Heart right ventricle (tissue), 16 donors: ENCODE measurements at regions not wholly inside any gene's neighbourhood (a gene's known extent, or its start where the extent isn't known, plus 50 kb on each side); places are given as distances from the start of the nearest gene placed in this dataset.

Source experiments
- ATAC-seq, 8 donors: fragments of 200-7000 bp; cut with Tn5 transposase; one replicate each; pipeline ENCODE4 v1.9.1; 2020; ENCODE audit warnings: mild to moderate bottlenecking in 8 of 8, moderate library complexity in 8 of 8, moderate number of reproducible peaks in 1 of 8
- DNase-seq, 2 donors: peaks; one replicate each; pipeline ENCODE4 v3.0.0-alpha.2; 2020
- H3K27ac ChIP-seq, 10 donors: fragments of 200-600 bp; sonication (generic) in 2 of 10; one replicate each; pipeline versions ENCODE4 v1.5.0 to v1.8.0; 2020 to 2022; ENCODE audit warnings: mild to moderate bottlenecking in 3 of 10
- H3K27me3 ChIP-seq, 7 donors: fragments of 200-600 bp; one replicate each; pipeline ENCODE4 v1.8.0; 2021 to 2022; ENCODE audit warnings: mild to moderate bottlenecking in 2 of 7
- H3K36me3 ChIP-seq, 9 donors: fragments of 200-600 bp; sonication (generic) in 1 of 9; one replicate each; pipeline versions ENCODE4 v1.5.0 to v1.8.0; 2020 to 2022; ENCODE audit warnings: mild to moderate bottlenecking in 2 of 9
- H3K4me1 ChIP-seq, 9 donors: fragments of 200-600 bp; sonication (generic) in 1 of 9; one replicate each; pipeline versions ENCODE4 v1.5.0 to v1.8.0; 2020 to 2022; ENCODE audit warnings: mild to moderate bottlenecking in 4 of 9
- H3K4me3 ChIP-seq, 10 donors: fragments of 200-600 bp; sonication (generic) in 2 of 10; one replicate each; pipeline versions ENCODE4 v1.5.0 to v1.8.0; 2020 to 2022; ENCODE audit warnings: mild to moderate bottlenecking in 7 of 10, moderate library complexity in 2 of 10
- H3K9me3 ChIP-seq, 11 donors: fragments of 200-600 bp in 10 of 11; sonication (generic) in 2 of 11; one replicate each; pipeline versions ENCODE4 v1.5.0 to v1.8.0; 2013 to 2022; ENCODE audit warnings: mild to moderate bottlenecking in 2 of 11, control low read depth in 1 of 11, moderate library complexity in 1 of 11
- CTCF ChIP-seq, 9 donors: fragments of 200-600 bp; sonication (generic) in 2 of 9; IDR thresholded peaks; one replicate each; pipeline versions ENCODE4 v1.5.0 to v1.8.0; 2021 to 2022; ENCODE audit warnings: antibody characterized with exemption in 9 of 9, mild to moderate bottlenecking in 5 of 9, moderate library complexity in 1 of 9
- WGBS, 2 donors: extraction: QIAGEN DNeasy Blood & Tissue Kit; methylation state at CpG; one replicate each; pipeline ENCODE4 v1.1.7; 2013; ENCODE audit warnings: inconsistent platforms in 1 of 2; 5-methylcytosine and 5-hydroxymethylcytosine counted together
- intact Hi-C, 10 donors: fragments of 100-400 bp; cut with DNase I; formaldehyde crosslinking; loops; one replicate each; pipeline versions ENCODE4 v1.11.1 to v1.14.2; 2022
- donor health status: Arrhythmogenic right ventricular cardiomyopathy.
- donor health status: ischemic (EF 13 %, LVEDD 7.1; RV severe dilation, severe dysfunction).
- donor health status: healthy with polysubstance abuse.
- donor health status: DM: no; HTN: yes; CAD: no.
- donor health status: DM: no; HTN: no; CAD: no.
- donor health status: ischemic (EF 25% LVEDD 6.9; RV normal size, moderate dysfunction).
- donor health status: ischemic (EF 25% LVEDD 5.7; RV mildly dilated, moderate dysfunction).
- donor health status: healthy.
- donor health status: DM: yes; HTN: yes; CAD: no.
- donor health status: Ischemic cardiomyopathy.
- donor health status: ischemic (EF 35%, LVEDD 5.7; RV mildly dilated, moderate dysfunction).
- donor health status: nonischemic (EF 11% LVEDD 7.7; RV severe dilation, severe dysfunction).
- donor health status: DM: yes; HTN: yes; CAD: no.
- donor health status: PGD.
- donor health status: ischemic (EF 29% LVEDD 5.4; RV normal size, mild dysfunction).
- donor health status: nonischemic (EF 23%, LVEDD 6.1; RV moderate dilation, normal function).

GRCh38 chr20:55755861-55756260 lies 249.5 kb downstream of the CBLN4 start:
- 61 to 66% methylated on average over 3 of the region's 3 CpGs for WGBS, 2 donors
- no peak for DNase-seq

GRCh38 chr20:55755411-55755810 lies 249.9 kb downstream of the CBLN4 start:
- ATAC-seq: no peak
- no peak overlapping the region for H3K27ac ChIP-seq
- intact Hi-C loops: no loop called here

More at GRCh38 chr20:55755861-55756260, 249.5 kb downstream of the CBLN4 start:
- Histone ChIP-seq H3K9me3 (no peaks in the 10 kb centered on the region), H3K4me3 (no peak overlapping the region), H3K27me3 (no peaks in the 10 kb centered on the region), H3K4me1 (no peaks in the 10 kb centered on the region), H3K36me3 (no peaks in the 10 kb centered on the region), H3K27ac (no peak overlapping the region)
- ATAC-seq: no peak
- intact Hi-C loops: no loop called here
- TF ChIP-seq CTCF (IDR thresholded peaks at IDR 0.05): no peak

GRCh38 chr20:55746723-55747122 lies 258.6 kb downstream of the CBLN4 start:
- Histone ChIP-seq H3K36me3 (no peaks in the 10 kb centered on the region), H3K27ac (no peak overlapping the region), H3K4me1 (no peaks in the 10 kb centered on the region), H3K9me3 (peaks cover 0 to 4% (median 0%) of the 10 kb centered on the region in 11 donors), H3K27me3 (no peaks in the 10 kb centered on the region), H3K4me3 (no peak overlapping the region)
- TF ChIP-seq CTCF (IDR thresholded peaks at IDR 0.05): no peak
- no peak for ATAC-seq
- intact Hi-C loops: loop anchor here in 1 of 10 donors (2.0 kb wide), 1 partner anchor 848 kb away; no protein-coding TSS in a partner anchor
- WGBS, 2 donors: 71 to 80% methylated on average over 1 of the region's 1 CpG
- no peak for DNase-seq

More at GRCh38 chr20:55755411-55755810, 249.9 kb downstream of the CBLN4 start:
- Histone ChIP-seq H3K4me3 (no peak overlapping the region), H3K4me1 (no peaks in the 10 kb centered on the region), H3K27me3 (no peaks in the 10 kb centered on the region), H3K36me3 (no peaks in the 10 kb centered on the region), H3K9me3 (no peaks in the 10 kb centered on the region)
- no peak for DNase-seq
- no peak for TF ChIP-seq CTCF (IDR thresholded peaks at IDR 0.05)
- 84 to 89% methylated on average over 5 of the region's 5 CpGs for WGBS, 2 donors

DNA sequence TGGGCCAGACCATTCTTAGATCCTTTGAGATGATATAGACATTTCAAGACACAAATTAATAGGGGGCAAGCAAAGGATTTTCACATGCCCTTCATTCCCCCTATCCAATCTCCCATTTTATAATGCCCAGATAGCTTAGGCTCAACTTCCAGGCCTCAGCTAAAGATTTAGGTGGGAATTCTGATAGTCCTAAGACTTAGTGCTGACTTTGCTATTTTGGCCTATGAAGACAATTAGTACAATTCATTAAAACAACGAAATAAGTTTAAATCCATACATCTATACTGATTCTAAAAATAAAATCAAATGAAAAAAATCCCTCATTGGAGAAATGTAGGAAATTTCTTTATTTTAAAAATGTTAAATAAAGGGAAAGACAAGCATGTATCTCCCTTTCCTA lies 259.5 kb downstream of the CBLN4 start:
- intact Hi-C loops: loop anchor here in 1 of 10 donors (2.0 kb wide), 1 partner anchor 847 kb away; no protein-coding TSS in a partner anchor
- Histone ChIP-seq H3K36me3 (no peaks in the 10 kb centered on the region), H3K27ac (no peak overlapping the region), H3K9me3 (peaks cover 0 to 4% (median 0%) of the 10 kb centered on the region in 11 donors), H3K4me1 (no peaks in the 10 kb centered on the region), H3K27me3 (no peaks in the 10 kb centered on the region), H3K4me3 (no peak overlapping the region)
- WGBS, 2 donors: 72 to 78% methylated on average over 1 of the region's 1 CpG
- no peak for TF ChIP-seq CTCF (IDR thresholded peaks at IDR 0.05)
- ATAC-seq (no peak), DNase-seq (no peak)
